Endothelial cell (in vitro differentiated cells): ENCODE measurements at regions not wholly inside any gene's neighbourhood (a gene's known extent, or its start where the extent isn't known, plus 50 kb on each side); places are given as distances from the start of the nearest gene placed in this dataset.

ENCODE experiments used
- DNase-seq: peaks from one replicate; pipeline ENCODE4 v3.0.0; 2021; ENCODE audit warnings: low spot score
- H3K27ac Mint-ChIP-seq: one replicate; pipeline ENCODE4 v1.8.0; 2021; ENCODE audit warnings: mixed read lengths, inconsistent platforms; ENCODE audit not compliant: unreplicated experiment
- H3K27me3 Mint-ChIP-seq: one replicate; pipeline ENCODE4 v1.8.0; 2021; ENCODE audit warnings: mild to moderate bottlenecking, moderate library complexity, mixed read lengths, inconsistent platforms; ENCODE audit not compliant: unreplicated experiment
- H3K36me3 Mint-ChIP-seq: one replicate; pipeline ENCODE4 v1.8.0; 2021; ENCODE audit warnings: mild to moderate bottlenecking, low read depth, mixed read lengths, inconsistent platforms; ENCODE audit not compliant: unreplicated experiment
- H3K4me1 Mint-ChIP-seq: one replicate; pipeline ENCODE4 v1.8.0; 2021; ENCODE audit warnings: mild to moderate bottlenecking, mixed read lengths, inconsistent platforms; ENCODE audit not compliant: unreplicated experiment
- H3K4me3 Mint-ChIP-seq: one replicate; pipeline ENCODE4 v1.8.0; 2021; ENCODE audit warnings: mild to moderate bottlenecking, mixed read lengths, inconsistent platforms; ENCODE audit not compliant: unreplicated experiment
- H3K9me3 Mint-ChIP-seq: one replicate; pipeline ENCODE4 v1.8.0; 2021; ENCODE audit warnings: mixed read lengths, inconsistent platforms; ENCODE audit not compliant: unreplicated experiment
- TF ChIP-seq, protein P1 (sequence below): fragments of 200-600 bp; sonication (generic); IDR thresholded peaks from one replicate; pipeline ENCODE4 v1.5.0; 2021; ENCODE audit warnings: antibody characterized with exemption; ENCODE audit not compliant: unreplicated experiment

DNA sequence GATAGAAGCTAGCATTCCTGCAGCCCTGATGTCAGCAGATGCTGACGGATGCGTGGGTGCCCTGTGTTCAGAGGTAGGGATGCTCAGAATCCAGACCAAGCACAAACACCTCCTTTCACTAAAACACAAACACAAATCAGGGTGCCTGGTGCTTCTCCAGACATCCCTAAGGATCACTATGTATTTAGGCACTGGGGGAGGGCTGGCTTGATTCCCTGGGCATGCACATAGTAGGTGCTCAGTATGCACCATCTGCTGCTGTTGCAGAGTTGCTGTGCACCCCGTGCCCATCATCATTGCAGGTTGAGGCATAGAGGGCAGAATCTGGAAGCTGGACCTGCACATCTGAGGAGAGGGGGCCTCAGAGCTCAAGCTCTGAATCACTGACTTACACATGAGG is 114.8 kb downstream of the PHETA1 start:
- peaks cover 2% of the 10 kb centered on the region for H3K36me3 Mint-ChIP-seq
- no peak overlapping the region for H3K27ac Mint-ChIP-seq
- TF ChIP-seq, protein P1, sequence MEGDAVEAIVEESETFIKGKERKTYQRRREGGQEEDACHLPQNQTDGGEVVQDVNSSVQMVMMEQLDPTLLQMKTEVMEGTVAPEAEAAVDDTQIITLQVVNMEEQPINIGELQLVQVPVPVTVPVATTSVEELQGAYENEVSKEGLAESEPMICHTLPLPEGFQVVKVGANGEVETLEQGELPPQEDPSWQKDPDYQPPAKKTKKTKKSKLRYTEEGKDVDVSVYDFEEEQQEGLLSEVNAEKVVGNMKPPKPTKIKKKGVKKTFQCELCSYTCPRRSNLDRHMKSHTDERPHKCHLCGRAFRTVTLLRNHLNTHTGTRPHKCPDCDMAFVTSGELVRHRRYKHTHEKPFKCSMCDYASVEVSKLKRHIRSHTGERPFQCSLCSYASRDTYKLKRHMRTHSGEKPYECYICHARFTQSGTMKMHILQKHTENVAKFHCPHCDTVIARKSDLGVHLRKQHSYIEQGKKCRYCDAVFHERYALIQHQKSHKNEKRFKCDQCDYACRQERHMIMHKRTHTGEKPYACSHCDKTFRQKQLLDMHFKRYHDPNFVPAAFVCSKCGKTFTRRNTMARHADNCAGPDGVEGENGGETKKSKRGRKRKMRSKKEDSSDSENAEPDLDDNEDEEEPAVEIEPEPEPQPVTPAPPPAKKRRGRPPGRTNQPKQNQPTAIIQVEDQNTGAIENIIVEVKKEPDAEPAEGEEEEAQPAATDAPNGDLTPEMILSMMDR: no peak
- no peaks in the 10 kb centered on the region for H3K27me3 Mint-ChIP-seq
- no peaks in the 10 kb centered on the region for H3K9me3 Mint-ChIP-seq
- H3K4me1 Mint-ChIP-seq: peaks cover 2% of the 10 kb centered on the region
- DNase-seq: no peak
- H3K4me3 Mint-ChIP-seq: no peak overlapping the region

DNA sequence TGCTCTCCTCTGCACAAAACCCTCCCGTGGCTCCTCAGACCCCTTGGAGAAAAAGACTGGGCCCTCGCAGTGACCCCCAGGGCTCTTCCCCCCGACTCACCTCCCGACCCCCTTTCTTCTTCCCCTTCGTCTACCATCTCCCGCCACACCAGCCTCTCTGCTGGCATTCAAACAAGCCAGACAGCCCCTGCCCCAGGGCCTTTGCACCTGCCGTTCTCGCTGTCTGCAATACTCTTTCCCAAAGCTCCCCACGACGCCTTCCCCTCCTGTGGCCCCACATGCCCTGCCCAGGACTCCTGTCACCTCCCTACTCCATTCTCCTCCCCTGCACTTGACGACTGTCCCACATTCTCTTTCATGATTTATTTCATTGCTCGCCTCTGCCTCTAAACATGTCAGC is 115.7 kb downstream of the PHETA1 start:
- H3K4me1 Mint-ChIP-seq: peaks cover 2% of the 10 kb centered on the region
- H3K4me3 Mint-ChIP-seq: no peak overlapping the region
- TF ChIP-seq, protein P1: no peak
- H3K27ac Mint-ChIP-seq: no peak overlapping the region
- H3K27me3 Mint-ChIP-seq: no peaks in the 10 kb centered on the region
- no peak for DNase-seq
- H3K9me3 Mint-ChIP-seq: no peaks in the 10 kb centered on the region
- peaks cover 2% of the 10 kb centered on the region for H3K36me3 Mint-ChIP-seq

DNA sequence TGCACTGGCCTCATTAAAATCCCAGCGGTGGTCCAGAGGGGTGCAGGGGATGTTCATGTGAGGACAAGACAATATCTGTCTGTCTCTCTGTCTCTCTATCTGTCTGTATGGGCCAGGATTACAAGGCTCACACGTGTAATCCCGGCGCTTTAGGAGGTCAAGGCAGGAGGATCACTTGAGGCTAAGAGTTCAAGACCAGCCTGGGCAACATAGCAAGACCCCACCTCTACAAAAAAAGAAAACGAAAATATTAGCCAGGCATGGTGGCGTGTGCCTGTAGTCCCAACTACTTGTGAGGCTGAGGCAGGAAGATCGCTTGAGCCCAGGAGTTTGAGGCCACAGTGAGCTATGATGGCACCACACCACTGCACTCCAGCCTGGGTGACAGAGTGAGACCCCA is 117.1 kb downstream of the PHETA1 start:
- DNase-seq: no peak
- Mint-ChIP-seq H3K27me3 (peaks cover under 1% of the 10 kb centered on the region), H3K36me3 (peaks cover 2% of the 10 kb centered on the region), H3K4me1 (peaks cover 2% of the 10 kb centered on the region), H3K4me3 (no peak overlapping the region), H3K27ac (no peak overlapping the region), H3K9me3 (no peaks in the 10 kb centered on the region)
- TF ChIP-seq, protein P1: no peak

DNA sequence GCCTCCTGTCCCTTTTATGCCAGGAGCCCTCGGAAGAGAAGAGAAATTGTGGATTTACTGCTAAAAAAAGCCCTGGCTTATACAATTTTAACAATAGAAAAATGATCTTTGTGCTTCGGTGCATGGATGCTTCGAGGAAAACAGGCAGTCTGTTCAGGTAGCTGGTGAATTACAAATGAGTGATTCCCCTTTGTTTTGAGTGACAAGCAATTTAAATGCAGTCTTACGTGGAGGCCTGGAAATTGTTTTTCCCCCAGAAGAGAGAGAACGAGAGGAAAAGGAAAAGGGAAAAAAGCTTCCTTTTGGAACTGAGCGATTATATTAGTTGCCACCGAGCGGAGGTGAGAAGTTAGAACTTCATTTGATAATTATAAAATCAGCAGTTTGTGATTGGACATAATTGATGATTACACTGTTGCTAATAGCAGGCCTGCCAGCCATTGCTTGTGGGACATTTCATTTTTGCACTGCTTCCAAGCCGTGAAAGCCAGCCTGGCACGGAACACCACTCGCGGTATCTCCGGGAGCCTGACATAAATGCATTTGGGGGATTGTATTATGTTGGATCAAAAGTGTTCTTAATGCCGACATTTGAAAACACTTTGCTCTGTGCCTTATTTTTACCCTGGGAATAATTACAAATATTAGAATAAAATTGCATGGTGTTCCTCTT is 117.7 kb downstream of the PHETA1 start:
- Mint-ChIP-seq H3K4me3 (no peak overlapping the region), H3K9me3 (no peaks in the 10 kb centered on the region), H3K36me3 (peaks cover 2% of the 10 kb centered on the region), H3K27ac (no peak overlapping the region), H3K4me1 (peaks cover 2% of the 10 kb centered on the region), H3K27me3 (peaks cover 3% of the 10 kb centered on the region)
- TF ChIP-seq, protein P1: no peak
- DNase-seq: no peak

DNA sequence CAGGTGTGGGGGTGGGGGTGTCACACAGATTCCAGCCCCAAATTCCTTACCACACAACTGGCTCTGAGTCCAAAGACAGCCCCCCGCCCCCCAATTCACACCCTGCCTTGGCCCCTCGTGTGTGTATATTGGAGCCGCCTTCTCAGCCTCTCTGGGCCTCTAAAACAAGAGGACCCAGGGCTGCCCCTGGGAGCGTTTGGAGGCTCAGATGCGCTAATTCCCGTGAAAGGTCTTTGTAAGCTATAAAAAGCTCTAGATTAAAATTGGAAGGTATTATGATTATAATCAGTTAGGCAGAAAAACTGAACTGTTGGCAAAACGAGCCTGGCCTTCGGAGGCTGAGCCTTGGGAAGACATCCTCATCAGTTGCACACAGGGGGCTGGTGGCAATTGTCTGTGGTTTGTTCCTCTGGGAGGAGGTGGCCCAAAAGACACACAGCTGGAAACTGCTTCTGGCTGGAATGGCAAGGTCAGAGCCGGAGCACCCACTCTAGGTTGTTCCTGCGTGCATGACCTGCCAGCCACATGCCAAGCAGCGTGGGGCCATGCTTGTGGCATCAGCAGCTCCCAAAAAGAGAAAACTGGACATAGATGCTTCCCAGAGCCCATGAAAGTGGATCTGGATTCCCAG is 118.5 kb downstream of the PHETA1 start:
- TF ChIP-seq, protein P1: no peak
- no peak for DNase-seq
- peaks cover 3% of the 10 kb centered on the region for H3K27me3 Mint-ChIP-seq
- no peak overlapping the region for H3K27ac Mint-ChIP-seq
- no peaks in the 10 kb centered on the region for H3K9me3 Mint-ChIP-seq
- peaks cover 2% of the 10 kb centered on the region for H3K4me1 Mint-ChIP-seq
- peaks cover 2% of the 10 kb centered on the region for H3K36me3 Mint-ChIP-seq
- H3K4me3 Mint-ChIP-seq: no peak overlapping the region
